IMR-90 (cell line): ENCODE measurements at regions not wholly inside any gene's neighbourhood (a gene's known extent, or its start where the extent isn't known, plus 50 kb on each side); places are given as distances from the start of the nearest gene placed in this dataset.

Experiments used
- ATAC-seq: fragments of 200-7000 bp; cut with Tn5 transposase; 2 replicates; pipeline ENCODE4 v1.9.1; 2020; ENCODE audit warnings: low read depth, mild to moderate bottlenecking, moderate library complexity
- BruUV-seq: library from RNA; stranded (reverse); fragments of 400-500 nt; replicated peaks from 2 replicates; lab custom pipeline; 2021; lab: Mats Ljungman, UMichigan
- CTCF ChIA-PET: fragments of 300-600 bp; formaldehyde crosslinking; extraction: SDS; loops from one replicate; lab custom pipeline; 2021; ENCODE audit warnings: antibody characterized with exemption; lab: Yijun Ruan, JAX
- POLR2A ChIA-PET: fragments of 300-600 bp; sonication (Branson Sonifier 250); formaldehyde crosslinking; loops from one replicate; lab custom pipeline; 2022; ENCODE audit warnings: antibody characterized with exemption; ENCODE audit not compliant: unreplicated experiment; lab: Charles Lee
- DNase-seq: peaks from one replicate; pipeline ENCODE4 v3.0.0; 2013
- H2AFZ ChIP-seq: replicated peaks from 2 replicates; pipeline ENCODE3; 2013; ENCODE audit warnings: low read length, mild to moderate bottlenecking; ENCODE audit not compliant: poor library complexity
- H2AK5ac ChIP-seq: 2 replicates; pipeline ENCODE4 v1.6.1; 2013; ENCODE audit warnings: low read depth, low read length, inconsistent platforms
- H2AK9ac ChIP-seq: replicated peaks from 2 replicates; pipeline ENCODE3; 2013; ENCODE audit warnings: mild to moderate bottlenecking, low read depth, low read length, moderate library complexity; ENCODE audit not compliant: poor library complexity
- H2BK120ac ChIP-seq: 2 replicates; pipeline ENCODE4 v1.6.1; 2013; ENCODE audit warnings: low read depth, low read length, inconsistent platforms
- H2BK15ac ChIP-seq: 3 replicates; pipeline ENCODE4 v1.6.1; 2013; ENCODE audit warnings: low read depth, low read length, inconsistent platforms
- H2BK20ac ChIP-seq: 2 replicates; pipeline ENCODE4 v1.6.1; 2013; ENCODE audit warnings: low read depth, mild to moderate bottlenecking, inconsistent platforms, low read length, moderate library complexity
- H2BK5ac ChIP-seq: 2 replicates; pipeline ENCODE4 v1.6.1; 2013; ENCODE audit warnings: mild to moderate bottlenecking, low read depth, low read length, inconsistent platforms; ENCODE audit not compliant: poor library complexity, severe bottlenecking
- H3K14ac ChIP-seq: replicated peaks from 2 replicates; pipeline ENCODE4 v1.6.1; 2013; ENCODE audit warnings: low read depth, low read length, inconsistent platforms
- H3K18ac ChIP-seq: 2 replicates; pipeline ENCODE4 v1.6.1; 2013; ENCODE audit warnings: low read depth, low read length, control low read depth
- H3K23ac ChIP-seq: 2 replicates; pipeline ENCODE4 v1.6.1; 2013; ENCODE audit warnings: low read depth, low read length, inconsistent platforms
- H3K27ac ChIP-seq: 2 replicates; pipeline ENCODE4 v1.5.1; 2013; ENCODE audit warnings: mild to moderate bottlenecking, control low read depth, low read length; ENCODE audit not compliant: insufficient read depth
- H3K27me3 ChIP-seq: 2 replicates; pipeline ENCODE4 v1.6.1; 2013; ENCODE audit warnings: low read length; ENCODE audit not compliant: control insufficient read depth, insufficient read depth
- H3K36me3 ChIP-seq: 2 replicates; pipeline ENCODE4 v1.6.1; 2013; ENCODE audit warnings: low read length, mixed read lengths; ENCODE audit not compliant: control insufficient read depth, insufficient read depth
- H3K4ac ChIP-seq: 2 replicates; pipeline ENCODE4 v1.6.1; 2013; ENCODE audit warnings: low read depth, low read length, inconsistent platforms
- H3K4me1 ChIP-seq: 2 replicates; pipeline ENCODE4 v1.6.1; 2013; ENCODE audit warnings: low read length, mixed read lengths; ENCODE audit not compliant: control insufficient read depth, insufficient read depth
- H3K4me2 ChIP-seq: 2 replicates; pipeline ENCODE4 v1.6.1; 2013; ENCODE audit warnings: low read depth, mild to moderate bottlenecking, control low read depth, low read length, moderate library complexity
- H3K4me3 ChIP-seq: 2 replicates; pipeline ENCODE4 v1.5.1; 2013; ENCODE audit warnings: low read depth, mild to moderate bottlenecking, control low read depth, low read length, moderate library complexity; ENCODE audit not compliant: insufficient read depth
- H3K56ac ChIP-seq: 2 replicates; pipeline ENCODE4 v1.6.1; 2013; ENCODE audit warnings: low read length, inconsistent platforms; ENCODE audit not compliant: insufficient read depth; ENCODE audit errors: extremely low read depth
- H3K79me1 ChIP-seq, 2 experiments: 2 replicates each; pipeline ENCODE4 v1.6.1; 2013; ENCODE audit warnings: low read length in 2 of 2, inconsistent platforms in 1 of 2, low read depth in 1 of 2
- H3K9ac ChIP-seq: 2 replicates; pipeline ENCODE4 v1.6.1; 2013; ENCODE audit warnings: low read depth, low read length, control low read depth
- H3K9me1 ChIP-seq: 2 replicates; pipeline ENCODE4 v1.6.1; 2013; ENCODE audit warnings: low read length, inconsistent platforms; ENCODE audit not compliant: insufficient read depth
- H3K9me3 ChIP-seq: 2 replicates; pipeline ENCODE4 v1.6.1; 2013; ENCODE audit warnings: low read length; ENCODE audit not compliant: control insufficient read depth, insufficient read depth
- H4K20me1 ChIP-seq: 2 replicates; pipeline ENCODE4 v1.6.1; 2013; ENCODE audit warnings: low read length, inconsistent platforms; ENCODE audit not compliant: insufficient read depth
- H4K5ac ChIP-seq: 2 replicates; pipeline ENCODE4 v1.6.1; 2013; ENCODE audit warnings: mild to moderate bottlenecking, low read depth, low read length, control low read depth
- H4K8ac ChIP-seq, 2 experiments: 2 replicates each; pipeline ENCODE4 v1.6.1; 2013; ENCODE audit warnings: low read depth in 2 of 2, low read length in 2 of 2, control low read depth in 1 of 2, inconsistent platforms in 1 of 2
- H4K91ac ChIP-seq: 2 replicates; pipeline ENCODE4 v1.6.1; 2013; ENCODE audit warnings: low read depth, low read length, inconsistent platforms; ENCODE audit not compliant: insufficient read depth
- MXI1 ChIP-seq: IDR thresholded peaks from 2 replicates; pipeline ENCODE4 v1.6.1; 2012; ENCODE audit warnings: low read depth, mild to moderate bottlenecking, low read length, moderate library complexity, borderline replicate concordance
- RFX5 ChIP-seq: IDR thresholded peaks from 2 replicates; pipeline ENCODE4 v1.8.0; 2012; ENCODE audit warnings: low read depth, mild to moderate bottlenecking, low read length, moderate library complexity
- WGBS, 2 experiments: methylation state at CpG; one replicate each; pipeline versions ENCODE4 v1.1.5 to v1.1.7; 2013; ENCODE audit warnings: missing lambda C conversion rate in 2 of 2; ENCODE audit not compliant: insufficient read length in 1 of 2; ENCODE audit errors: extremely low coverage in 2 of 2; 5-methylcytosine and 5-hydroxymethylcytosine counted together
- dilution Hi-C: fragments of 300-500 bp; cut with HindIII; formaldehyde crosslinking; loops from one replicate; pipeline ENCODE4 v1.14.3; 2018; ENCODE audit warnings: low sequenced_read_pairs; ENCODE audit not compliant: unreplicated experiment
- in situ Hi-C: fragments of 300-500 bp; cut with MboI; formaldehyde crosslinking; loops from 3 replicates; pipeline ENCODE4 v1.14.3; 2019; ENCODE audit warnings: low sequenced_read_pairs, inconsistent platforms, mixed read lengths
- intact Hi-C: fragments of 100-400 bp; cut with micrococcal nuclease; formaldehyde crosslinking; loops from 2 replicates; pipeline ENCODE4 v1.10.0; 2022

- Histone ChIP-seq H4K20me1 (no peaks in the 10 kb centered on the region), H3K9ac (no peak overlapping the region), H2AFZ (no peak overlapping the region), H3K9me3 (peaks cover 60% of the 10 kb centered on the region), H3K27me3 (no peaks in the 10 kb centered on the region), H3K4ac (no peak overlapping the region), H2AK5ac (no peak overlapping the region), H2BK5ac (no peak overlapping the region), H2BK120ac (no peak overlapping the region), H3K56ac (no peak overlapping the region), H3K4me3 (no peak overlapping the region), H3K18ac (no peak overlapping the region), H3K4me2 (no peak overlapping the region), H4K5ac (no peak overlapping the region), H3K4me1 (no peaks in the 10 kb centered on the region), H2BK15ac (no peak overlapping the region), H2AK9ac (no peak overlapping the region), H4K8ac (no peak overlapping the region), H3K14ac (no peak overlapping the region), H3K36me3 (no peaks in the 10 kb centered on the region), H4K91ac (no peak overlapping the region), H3K23ac (no peak overlapping the region), H3K27ac (no peak overlapping the region), H3K9me1 (no peaks in the 10 kb centered on the region), H2BK20ac (no peak overlapping the region), H3K79me1 (no peaks in the 10 kb centered on the region)
- DNase-seq (no peak), ATAC-seq (no peak)
- BruUV-seq, result no TSS peak
- CTCF ChIA-PET, result no interaction called here
- TF ChIP-seq RFX5, result no peak
- TF ChIP-seq MXI1, result no peak
- in situ Hi-C loops (no loop called here), dilution Hi-C loops (no loop called here), intact Hi-C loops (no loop called here)
- 50% methylated on average over 2 of the region's 6 CpGs; no CpG with 5 or more reads in 1 of the 2 experiments for WGBS, 2 experiments
- POLR2A ChIA-PET, result no interaction called here
These were observed 112.5 kb upstream of the TCERG1L start for GRCh38 chr10:131424053-131424452.
